Activated naive CD4-positive, alpha-beta T cell treated with anti-CD3 and anti-CD28 coated beads, Interleukin-2, amount 50 U/mL, for 24 hours (primary cell): ENCODE measurements at regions not wholly inside any gene's neighbourhood (a gene's known extent, or its start where the extent isn't known, plus 50 kb on each side); places are given as distances from the start of the nearest gene placed in this dataset.

Source experiments
- H3K27ac Mint-ChIP-seq: one replicate; pipeline ENCODE4 v1.8.0; 2021; ENCODE audit warnings: mild to moderate bottlenecking, mixed read lengths
- H3K27me3 Mint-ChIP-seq: one replicate; pipeline ENCODE4 v1.8.0; 2021; ENCODE audit warnings: mixed read lengths
- H3K36me3 Mint-ChIP-seq: one replicate; pipeline ENCODE4 v1.8.0; 2021; ENCODE audit warnings: mixed read lengths
- H3K4me1 Mint-ChIP-seq: one replicate; pipeline ENCODE4 v1.8.0; 2021; ENCODE audit warnings: mixed read lengths
- H3K4me3 Mint-ChIP-seq: one replicate; pipeline ENCODE4 v1.8.0; 2021; ENCODE audit warnings: mild to moderate bottlenecking, mixed read lengths
- H3K9me3 Mint-ChIP-seq: one replicate; pipeline ENCODE4 v1.8.0; 2021; ENCODE audit warnings: mixed read lengths

- Mint-ChIP-seq H3K4me1 (peaks cover 3% of the 10 kb centered on the region), H3K36me3 (no peaks in the 10 kb centered on the region), H3K9me3 (no peaks in the 10 kb centered on the region), H3K27ac (no peak overlapping the region), H3K4me3 (no peak overlapping the region), H3K27me3 (peaks cover 3% of the 10 kb centered on the region)
These were observed 104.4 kb downstream of the CRYAA start for GRCh38 chr21:43273016-43273707.

GRCh38 chr21:43272591-43272990 is 103.8 kb downstream of the CRYAA start:
- Mint-ChIP-seq H3K27ac (no peak overlapping the region), H3K9me3 (no peaks in the 10 kb centered on the region), H3K27me3 (peaks cover 1% of the 10 kb centered on the region), H3K36me3 (no peaks in the 10 kb centered on the region), H3K4me1 (no peaks in the 10 kb centered on the region), H3K4me3 (no peak overlapping the region)

- Mint-ChIP-seq H3K27ac (no peak overlapping the region), H3K27me3 (peaks cover 1% of the 10 kb centered on the region), H3K36me3 (no peaks in the 10 kb centered on the region), H3K4me1 (no peaks in the 10 kb centered on the region), H3K9me3 (no peaks in the 10 kb centered on the region), H3K4me3 (no peak overlapping the region)
These were observed 102.7 kb downstream of the CRYAA start for GRCh38 chr21:43271452-43272020.

- peaks cover 1% of the 10 kb centered on the region for H3K27me3 Mint-ChIP-seq
- no peaks in the 10 kb centered on the region for H3K36me3 Mint-ChIP-seq
- no peak overlapping the region for H3K4me3 Mint-ChIP-seq
These were observed 102.0 kb downstream of the CRYAA start for GRCh38 chr21:43270800-43271301.

GRCh38 chr21:43269957-43270705 is 101.3 kb downstream of the CRYAA start:
- Mint-ChIP-seq H3K36me3 (no peaks in the 10 kb centered on the region), H3K27ac (no peak overlapping the region), H3K9me3 (no peaks in the 10 kb centered on the region), H3K4me3 (no peak overlapping the region), H3K27me3 (peaks cover 1% of the 10 kb centered on the region), H3K4me1 (no peaks in the 10 kb centered on the region)

More at GRCh38 chr21:43270800-43271301, 102.0 kb downstream of the CRYAA start:
- Mint-ChIP-seq H3K27ac (no peak overlapping the region), H3K9me3 (no peaks in the 10 kb centered on the region), H3K4me1 (no peaks in the 10 kb centered on the region)

GRCh38 chr21:43269440-43269839 is 100.6 kb downstream of the CRYAA start:
- Mint-ChIP-seq H3K27me3 (peaks cover 1% of the 10 kb centered on the region), H3K36me3 (no peaks in the 10 kb centered on the region), H3K9me3 (no peaks in the 10 kb centered on the region), H3K4me3 (no peak overlapping the region), H3K27ac (no peak overlapping the region), H3K4me1 (no peaks in the 10 kb centered on the region)

- Mint-ChIP-seq H3K36me3 (no peaks in the 10 kb centered on the region), H3K27ac (no peak overlapping the region), H3K27me3 (no peaks in the 10 kb centered on the region), H3K9me3 (no peaks in the 10 kb centered on the region), H3K4me1 (no peaks in the 10 kb centered on the region), H3K4me3 (no peak overlapping the region)
These were observed 100.0 kb downstream of the CRYAA start for GRCh38 chr21:43268804-43269186.

- Mint-ChIP-seq H3K9me3 (no peaks in the 10 kb centered on the region), H3K36me3 (no peaks in the 10 kb centered on the region), H3K4me1 (no peaks in the 10 kb centered on the region), H3K27ac (no peak overlapping the region), H3K4me3 (no peak overlapping the region), H3K27me3 (no peaks in the 10 kb centered on the region)
These were observed 99.4 kb downstream of the CRYAA start for GRCh38 chr21:43268086-43268803.

GRCh38 chr21:43267391-43268085 is 98.7 kb downstream of the CRYAA start:
- no peaks in the 10 kb centered on the region for H3K36me3 Mint-ChIP-seq
- H3K27ac Mint-ChIP-seq: no peak overlapping the region
- H3K27me3 Mint-ChIP-seq: no peaks in the 10 kb centered on the region
- no peaks in the 10 kb centered on the region for H3K4me1 Mint-ChIP-seq
- H3K9me3 Mint-ChIP-seq: no peaks in the 10 kb centered on the region
- H3K4me3 Mint-ChIP-seq: no peak overlapping the region

- H3K27ac Mint-ChIP-seq: no peak overlapping the region
- no peaks in the 10 kb centered on the region for H3K27me3 Mint-ChIP-seq
- H3K4me3 Mint-ChIP-seq: no peak overlapping the region
- H3K9me3 Mint-ChIP-seq: no peaks in the 10 kb centered on the region
- H3K36me3 Mint-ChIP-seq: no peaks in the 10 kb centered on the region
- no peaks in the 10 kb centered on the region for H3K4me1 Mint-ChIP-seq
These were observed 97.7 kb downstream of the CRYAA start for GRCh38 chr21:43266534-43266933.

- Mint-ChIP-seq H3K27ac (no peak overlapping the region), H3K4me3 (no peak overlapping the region), H3K36me3 (no peaks in the 10 kb centered on the region), H3K4me1 (no peaks in the 10 kb centered on the region), H3K9me3 (no peaks in the 10 kb centered on the region), H3K27me3 (no peaks in the 10 kb centered on the region)
These were observed 93.6 kb downstream of the CRYAA start for GRCh38 chr21:43262427-43262826.
